Tibial artery (tissue), 4 donors: ENCODE measurements at regions not wholly inside any gene's neighbourhood (a gene's known extent, or its start where the extent isn't known, plus 50 kb on each side); places are given as distances from the start of the nearest gene placed in this dataset.

ENCODE experiments used
- DNase-seq, 2 donors: peaks; one replicate each; pipeline ENCODE4 v3.0.0-alpha.2; 2019
- H3K27ac ChIP-seq, 2 donors: fragments of 200-600 bp; sonication (generic) in 1 of 2; 1 replicate in 1 of 2; 2 replicates in 1 of 2; pipeline ENCODE4 v1.5.1; 2018 to 2019; ENCODE audit warnings: mild to moderate bottlenecking in 1 of 2
- H3K27me3 ChIP-seq, 2 donors: fragments of 200-600 bp; sonication (generic) in 1 of 2; one replicate each; pipeline versions ENCODE4 v1.5.1 to v1.6.0; 2016 to 2019
- H3K36me3 ChIP-seq, 3 donors: fragments of 200-600 bp; sonication (generic) in 2 of 3; one replicate each; pipeline ENCODE4 v1.5.1; 2016 to 2019; ENCODE audit warnings: mild to moderate bottlenecking in 2 of 3
- H3K4me1 ChIP-seq, 4 donors: fragments of 200-600 bp; sonication (generic) in 2 of 4; 1 replicate in 3 of 4; 2 replicates in 1 of 4; pipeline ENCODE4 v1.5.1; 2016 to 2019
- H3K4me3 ChIP-seq, 2 donors: fragments of 200-600 bp; sonication (generic) in 1 of 2; 1 replicate in 1 of 2; 2 replicates in 1 of 2; pipeline ENCODE4 v1.5.1; 2018 to 2019; ENCODE audit warnings: mild to moderate bottlenecking in 2 of 2
- H3K9me3 ChIP-seq, 3 donors: fragments of 200-600 bp; sonication (generic) in 1 of 3; one replicate each; pipeline ENCODE4 v1.5.1; 2016 to 2019
- CTCF ChIP-seq, 2 experiments: fragments of 200-600 bp in 1 of 2; fragments of 450-650 bp in 1 of 2; IDR thresholded peaks; one replicate each; pipeline ENCODE4 v1.5.1; 2017 to 2019; ENCODE audit warnings: antibody characterized with exemption in 2 of 2, mild to moderate bottlenecking in 1 of 2, moderate library complexity in 1 of 2
- intact Hi-C: fragments of 100-400 bp; cut with DNase I; formaldehyde crosslinking; loops from one replicate; pipeline ENCODE4 v1.15.0; 2023; ENCODE audit warnings: low total_unique reads

DNA sequence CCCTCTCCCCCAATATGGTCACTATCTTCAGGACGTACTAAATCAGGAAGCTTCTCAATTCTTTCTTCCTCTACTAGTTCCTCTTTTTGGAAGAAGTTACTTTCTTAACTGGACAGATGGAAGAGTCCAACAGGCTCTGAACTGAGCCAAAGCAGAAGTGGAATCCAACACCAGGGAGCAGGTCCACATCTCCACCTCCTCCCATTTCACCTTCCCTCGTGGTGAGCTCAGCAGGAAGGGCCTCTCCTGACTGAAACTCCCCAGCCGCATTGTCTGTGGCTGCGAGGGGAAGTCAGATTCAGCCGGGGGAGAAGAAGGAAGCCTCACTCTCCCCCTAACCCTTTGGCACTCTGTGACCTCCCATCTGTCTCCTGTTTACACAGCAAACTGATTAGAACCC is 63.8 kb upstream of the UST start:
- Histone ChIP-seq H3K27me3 (no peaks in the 10 kb centered on the region), H3K4me1 (no peaks in the 10 kb centered on the region), H3K36me3 (no peaks in the 10 kb centered on the region), H3K4me3 (no peak overlapping the region), H3K27ac (no peak overlapping the region), H3K9me3 (no peaks in the 10 kb centered on the region)
- TF ChIP-seq CTCF (IDR thresholded peaks at IDR 0.05) = no peak
- intact Hi-C loops = no loop called here
- no peak for DNase-seq

DNA sequence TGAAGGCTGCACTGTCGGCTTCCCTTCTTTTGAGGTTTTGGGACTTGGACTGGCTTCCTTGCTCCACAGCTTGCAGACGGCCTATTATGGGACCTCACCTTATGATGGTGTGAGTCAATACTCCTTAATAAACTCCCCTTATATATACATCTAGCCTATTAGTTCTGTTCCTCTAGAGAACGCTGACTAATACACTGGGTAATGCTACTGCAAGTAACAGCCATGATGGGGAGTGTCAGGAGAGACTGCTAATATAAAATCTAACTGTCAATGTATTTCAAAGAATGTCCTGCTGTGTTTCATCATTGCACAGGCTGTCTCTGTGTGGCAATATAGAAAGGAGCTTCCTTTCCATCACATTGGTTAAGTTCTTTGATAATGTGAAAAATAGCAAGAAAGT is 57.7 kb upstream of the UST start:
- H3K36me3 ChIP-seq = no peaks in the 10 kb centered on the region
- H3K27ac ChIP-seq = no peak overlapping the region
- H3K4me3 ChIP-seq = no peak overlapping the region
- H3K9me3 ChIP-seq = no peaks in the 10 kb centered on the region
- TF ChIP-seq CTCF (IDR thresholded peaks at IDR 0.05) = no peak
- DNase-seq = no peak
- H3K27me3 ChIP-seq = no peaks in the 10 kb centered on the region
- intact Hi-C loops = no loop called here
- H3K4me1 ChIP-seq = no peaks in the 10 kb centered on the region

- Histone ChIP-seq H3K27ac (no peak overlapping the region), H3K27me3 (no peaks in the 10 kb centered on the region), H3K36me3 (no peaks in the 10 kb centered on the region), H3K4me3 (no peak overlapping the region), H3K4me1 (no peaks in the 10 kb centered on the region), H3K9me3 (no peaks in the 10 kb centered on the region)
- intact Hi-C loops = no loop called here
- no peak for DNase-seq
- no peak for TF ChIP-seq CTCF (IDR thresholded peaks at IDR 0.05)
Observed at GRCh38 chr6:148693882-148694484, 52.8 kb upstream of the UST start.
